Nephron progenitor cell (in vitro differentiated cells): ENCODE measurements at regions not wholly inside any gene's neighbourhood (a gene's known extent, or its start where the extent isn't known, plus 50 kb on each side); places are given as distances from the start of the nearest gene placed in this dataset.

ENCODE experiments used
- DNase-seq: peaks from one replicate; pipeline ENCODE4 v3.0.0; 2021
- H3K27ac Mint-ChIP-seq: 2 replicates; pipeline ENCODE4 v1.8.0; 2021; ENCODE audit warnings: mild to moderate bottlenecking, moderate library complexity, mixed read lengths
- H3K27me3 Mint-ChIP-seq: 2 replicates; pipeline ENCODE4 v1.8.0; 2021; ENCODE audit warnings: mild to moderate bottlenecking, low read depth, mixed read lengths; ENCODE audit not compliant: poor library complexity
- H3K36me3 Mint-ChIP-seq: 2 replicates; pipeline ENCODE4 v1.8.0; 2021; ENCODE audit warnings: low read depth, mixed read lengths
- H3K4me1 Mint-ChIP-seq: 2 replicates; pipeline ENCODE4 v1.8.0; 2021; ENCODE audit warnings: mixed read lengths
- H3K4me3 Mint-ChIP-seq: 2 replicates; pipeline ENCODE4 v1.8.0; 2021; ENCODE audit warnings: mild to moderate bottlenecking, moderate library complexity, mixed read lengths
- H3K9me3 Mint-ChIP-seq: 2 replicates; pipeline ENCODE4 v1.8.0; 2021; ENCODE audit warnings: mild to moderate bottlenecking, moderate library complexity, mixed read lengths
- CTCF ChIP-seq: fragments of 200-600 bp; sonication (generic); IDR thresholded peaks from 2 replicates; pipeline ENCODE4 v1.5.0; 2021; ENCODE audit warnings: antibody characterized with exemption

- no peaks in the 10 kb centered on the region for H3K36me3 Mint-ChIP-seq
- no peak overlapping the region for H3K4me3 Mint-ChIP-seq
- peaks cover 15% of the 10 kb centered on the region for H3K9me3 Mint-ChIP-seq
- H3K27me3 Mint-ChIP-seq, result no peaks in the 10 kb centered on the region
- no peaks in the 10 kb centered on the region for H3K4me1 Mint-ChIP-seq
- no peak for DNase-seq
- no peak overlapping the region for H3K27ac Mint-ChIP-seq
- no peak for TF ChIP-seq CTCF
Observed at GRCh38 chr12:74816398-74817175, 279.0 kb downstream of the ATXN7L3B start.

GRCh38 chr12:74817499-74817898, 279.9 kb downstream of the ATXN7L3B start:
- TF ChIP-seq CTCF, result no peak
- H3K4me3 Mint-ChIP-seq, result no peak overlapping the region
- H3K4me1 Mint-ChIP-seq, result no peaks in the 10 kb centered on the region
- H3K27me3 Mint-ChIP-seq, result no peaks in the 10 kb centered on the region
- H3K9me3 Mint-ChIP-seq, result peaks cover 15% of the 10 kb centered on the region
- no peak overlapping the region for H3K27ac Mint-ChIP-seq
- DNase-seq, result no peak
- no peaks in the 10 kb centered on the region for H3K36me3 Mint-ChIP-seq

- H3K9me3 Mint-ChIP-seq, result peaks cover 15% of the 10 kb centered on the region
- no peak overlapping the region for H3K27ac Mint-ChIP-seq
- no peak for DNase-seq
- no peaks in the 10 kb centered on the region for H3K4me1 Mint-ChIP-seq
- no peak for TF ChIP-seq CTCF
- H3K27me3 Mint-ChIP-seq, result no peaks in the 10 kb centered on the region
- H3K36me3 Mint-ChIP-seq, result no peaks in the 10 kb centered on the region
- H3K4me3 Mint-ChIP-seq, result no peak overlapping the region
Observed at GRCh38 chr12:74818412-74818811, 280.8 kb downstream of the ATXN7L3B start.

GRCh38 chr12:74820324-74820723, 282.7 kb downstream of the ATXN7L3B start:
- Mint-ChIP-seq H3K27ac (no peak overlapping the region), H3K27me3 (peaks cover 3% of the 10 kb centered on the region), H3K4me3 (no peak overlapping the region), H3K4me1 (no peaks in the 10 kb centered on the region), H3K36me3 (no peaks in the 10 kb centered on the region), H3K9me3 (peaks cover 5% of the 10 kb centered on the region)
- DNase-seq, result no peak
- no peak for TF ChIP-seq CTCF

- Mint-ChIP-seq H3K4me3 (no peak overlapping the region), H3K4me1 (no peaks in the 10 kb centered on the region), H3K36me3 (no peaks in the 10 kb centered on the region), H3K9me3 (peaks cover 40% of the 10 kb centered on the region), H3K27ac (no peak overlapping the region), H3K27me3 (no peaks in the 10 kb centered on the region)
- TF ChIP-seq CTCF, result no peak
- DNase-seq, result no peak
Observed at GRCh38 chr12:74836567-74836966, 298.9 kb downstream of the ATXN7L3B start.

- no peak for TF ChIP-seq CTCF
- no peak overlapping the region for H3K4me3 Mint-ChIP-seq
Observed at GRCh38 chr12:74846116-74846515, 308.5 kb downstream of the ATXN7L3B start.

More at GRCh38 chr12:74846116-74846515, 308.5 kb downstream of the ATXN7L3B start:
- H3K4me1 Mint-ChIP-seq, result peaks cover 10% of the 10 kb centered on the region
- no peak for DNase-seq
- H3K27ac Mint-ChIP-seq, result no peak overlapping the region
- no peaks in the 10 kb centered on the region for H3K27me3 Mint-ChIP-seq
- no peaks in the 10 kb centered on the region for H3K9me3 Mint-ChIP-seq
- H3K36me3 Mint-ChIP-seq, result no peaks in the 10 kb centered on the region
